HepG2 (cell line): ENCODE measurements at regions not wholly inside any gene's neighbourhood (a gene's known extent, or its start where the extent isn't known, plus 50 kb on each side); places are given as distances from the start of the nearest gene placed in this dataset.

Experiments used
- ATAC-seq: fragments of 200-7000 bp; cut with Tn5 transposase; 3 replicates; pipeline ENCODE4 v1.9.1; 2020; ENCODE audit warnings: mild to moderate bottlenecking, moderate library complexity
- BruUV-seq: library from RNA; stranded (reverse); fragments of 400-500 nt; replicated peaks from 2 replicates; lab custom pipeline; 2021; lab: Mats Ljungman, UMichigan
- CTCF ChIA-PET: fragments of 300-600 bp; formaldehyde crosslinking; extraction: SDS; loops from one replicate; lab custom pipeline; 2021; ENCODE audit warnings: low total read pairs, inconsistent platforms, low intra/inter-chr PET ratio; lab: Yijun Ruan, JAX
- POLR2A ChIA-PET: fragments of 350-600 bp; sonication (Branson Sonifier 250); formaldehyde crosslinking; loops from one replicate; lab custom pipeline; 2020; ENCODE audit warnings: antibody characterized with exemption, inconsistent platforms; lab: Yijun Ruan, JAX
- DNase-seq: peaks from one replicate; pipeline ENCODE4 v3.0.0-alpha.2; 2015; ENCODE audit warnings: low spot score
- FAIRE-seq: peaks from 3 replicates; lab custom pipeline; 2011; peaks lifted over from hg19 to GRCh38; lab: Jason Lieb, UNC
- H2AFZ ChIP-seq: one replicate; pipeline ENCODE4 v1.6.1; 2011; ENCODE audit warnings: low read length, inconsistent platforms
- H3K27ac ChIP-seq: fragments of 300-600 bp; 3 replicates; pipeline ENCODE4 v1.8.0; 2011; ENCODE audit warnings: mixed run types, mild to moderate bottlenecking, mixed read lengths, low read length, inconsistent platforms; ENCODE audit not compliant: insufficient read depth; ENCODE audit errors: extremely low read length
- H3K27me3 ChIP-seq, 2 experiments: fragments of 200-600 bp in 1 of 2; 2 replicates in 1 of 2; 3 replicates in 1 of 2; pipeline versions ENCODE4 v1.6.0 to v1.8.0; 2011; ENCODE audit warnings: low read length in 2 of 2, mild to moderate bottlenecking in 2 of 2, moderate library complexity in 2 of 2, inconsistent platforms in 1 of 2; ENCODE audit not compliant: insufficient read depth in 2 of 2, control insufficient read depth in 1 of 2
- H3K36me3 ChIP-seq, 2 experiments: fragments of 200-600 bp in 1 of 2; replicated peaks in 1 of 2; 2 replicates in 1 of 2; 3 replicates in 1 of 2; pipeline versions ENCODE4 v1.5.1 to v1.8.0; 2011; ENCODE audit warnings: low read length in 2 of 2, inconsistent platforms in 1 of 2; ENCODE audit not compliant: insufficient read depth in 2 of 2, control insufficient read depth in 1 of 2
- H3K4me1 ChIP-seq: 2 replicates; pipeline ENCODE4 v1.5.1; 2012; ENCODE audit warnings: low read length, inconsistent platforms; ENCODE audit not compliant: insufficient read depth
- H3K4me2 ChIP-seq: 2 replicates; pipeline ENCODE4 v1.6.0; 2011; ENCODE audit warnings: low read depth, low read length, inconsistent platforms
- H3K4me3 ChIP-seq, 3 experiments: fragments of 200-600 bp in 1 of 3; sonication (generic), shearing (Covaris generic) in 1 of 3; replicated peaks in 1 of 3; 2 replicates each; pipeline ENCODE4 v1.5.1; 2011 to 2016; ENCODE audit warnings: low read length in 3 of 3, inconsistent platforms in 2 of 3, low read depth in 2 of 3, mild to moderate bottlenecking in 2 of 3, control low read depth in 1 of 3, mixed read lengths in 1 of 3; ENCODE audit not compliant: insufficient read depth in 1 of 3
- H3K79me2 ChIP-seq: one replicate; pipeline ENCODE4 v1.6.1; 2011; ENCODE audit warnings: low read length, inconsistent platforms; ENCODE audit not compliant: insufficient read depth
- H3K9ac ChIP-seq: 2 replicates; pipeline ENCODE4 v1.6.0; 2011; ENCODE audit warnings: mild to moderate bottlenecking, low read depth, low read length, inconsistent platforms; ENCODE audit not compliant: insufficient read depth
- H3K9me3 ChIP-seq: 2 replicates; pipeline ENCODE4 v1.5.1; 2012; ENCODE audit warnings: mild to moderate bottlenecking, low read length
- H4K20me1 ChIP-seq: 2 replicates; pipeline ENCODE4 v1.6.0; 2011; ENCODE audit warnings: inconsistent platforms, mild to moderate bottlenecking, low read length, moderate library complexity; ENCODE audit not compliant: insufficient read depth
- CERS6 ChIP-seq: sonication (generic); formaldehyde crosslinking; IDR thresholded peaks from 2 replicates; pipeline ENCODE4 v1.5.0; 2020; ENCODE audit warnings: missing genetic modification reagents
- FOXK2 ChIP-seq: fragments of 450-650 bp; IDR thresholded peaks from 2 replicates; pipeline ENCODE4 v1.6.1; 2016
- KLF9 ChIP-seq: IDR thresholded peaks from 2 replicates; pipeline ENCODE4 v1.6.1; 2016; ENCODE audit warnings: low read depth
- PCBP1 ChIP-seq: fragments of 200-400 bp; formaldehyde crosslinking; IDR thresholded peaks from 2 replicates; pipeline ENCODE4 v1.6.1; 2017; ENCODE audit warnings: mild to moderate bottlenecking, low read depth, low read length, borderline replicate concordance
- PITX1 ChIP-seq: sonication (generic); formaldehyde crosslinking; IDR thresholded peaks from 2 replicates; pipeline ENCODE4 v1.5.1; 2020; ENCODE audit warnings: mild to moderate bottlenecking, missing genetic modification reagents
- RBM39 ChIP-seq: fragments of 200-400 bp; formaldehyde crosslinking; IDR thresholded peaks from one replicate; pipeline ENCODE4 v1.6.1; 2018; ENCODE audit warnings: antibody characterized with exemption, mild to moderate bottlenecking, low read depth, low read length; ENCODE audit not compliant: poor library complexity, severe bottlenecking
- RFXANK ChIP-seq: IDR thresholded peaks from 2 replicates; pipeline ENCODE4 v1.6.1; 2016
- ZHX2 ChIP-seq, 2 experiments: sonication (generic) in 1 of 2; formaldehyde crosslinking in 1 of 2; IDR thresholded peaks; 2 replicates each; pipeline versions ENCODE4 v1.6.1 to v1.9.0; 2014 to 2022; ENCODE audit warnings: antibody characterized with exemption in 1 of 2, borderline replicate concordance in 1 of 2, inconsistent platforms in 1 of 2, low read depth in 1 of 2, missing genetic modification reagents in 1 of 2
- ZNF232 ChIP-seq: sonication (generic); formaldehyde crosslinking; IDR thresholded peaks from 2 replicates; pipeline ENCODE4 v1.4.0; 2020; ENCODE audit warnings: missing genetic modification reagents, borderline replicate concordance
- ZNF441 ChIP-seq: sonication (generic); formaldehyde crosslinking; IDR thresholded peaks from 2 replicates; pipeline ENCODE4 v1.7.0; 2021; ENCODE audit warnings: missing genetic modification reagents, borderline replicate concordance
- ZNF572 ChIP-seq: sonication (generic); formaldehyde crosslinking; IDR thresholded peaks from 2 replicates; pipeline ENCODE4 v1.5.1; 2020; ENCODE audit warnings: mild to moderate bottlenecking, missing genetic modification reagents
- ZNF609 ChIP-seq: sonication (generic); formaldehyde crosslinking; IDR thresholded peaks from 2 replicates; pipeline ENCODE4 v1.4.0; 2020; ENCODE audit warnings: mild to moderate bottlenecking, missing genetic modification reagents, borderline replicate concordance
- WGBS: methylation state at CpG from one replicate; pipeline ENCODE4 v1.1.6; 2017; ENCODE audit warnings: low lambda C conversion rate; 5-methylcytosine and 5-hydroxymethylcytosine counted together
- in situ Hi-C: cut with HindIII; loops from 2 replicates; pipeline ENCODE4 v1.10.0; 2017; ENCODE audit warnings: low pct_unique_long_range_greater_than_20kb; ENCODE audit not compliant: extremely low pct_ligation_motif_present
- intact Hi-C: fragments of 100-400 bp; cut with micrococcal nuclease; formaldehyde crosslinking; loops from one replicate; pipeline ENCODE4 v1.10.0; 2022; ENCODE audit not compliant: unreplicated experiment

GRCh38 chr2:7420530-7420929 is 503.3 kb downstream of the RNF144A start (continued):
- TF ChIP-seq ZNF609 (no peak), KLF9 (no peak)
- TF ChIP-seq, all 625 proteins: peak for 0

GRCh38 chr2:7424481-7424880 is 507.3 kb downstream of the RNF144A start:
- H3K27me3 ChIP-seq: peaks cover 0 to 14% of the 10 kb centered on the region in 2 experiments; a peak in 2 of 5 replicates
- H3K4me2 ChIP-seq: no peak overlapping the region
- no peaks in the 10 kb centered on the region for H3K79me2 ChIP-seq
- H3K27ac ChIP-seq: no peak overlapping the region
- no peak overlapping the region for H3K4me3 ChIP-seq
- ChIA-PET POLR2A (no interaction called here), CTCF (no interaction called here)
- no peak for FAIRE-seq
- H3K4me1 ChIP-seq: no peaks in the 10 kb centered on the region
- no peak for ATAC-seq
- no peak overlapping the region for H2AFZ ChIP-seq
- no peaks in the 10 kb centered on the region for H3K9me3 ChIP-seq
- no peaks in the 10 kb centered on the region for H3K36me3 ChIP-seq
- BruUV-seq: no TSS peak
- in situ Hi-C loops (no loop called here), intact Hi-C loops (loop anchor here (5.0 kb wide), 1 partner anchor 1478 kb away; no protein-coding TSS in a partner anchor)
- WGBS: 16% methylated on average over 4 of the region's 4 CpGs
- H3K9ac ChIP-seq: no peak overlapping the region
- no peaks in the 10 kb centered on the region for H4K20me1 ChIP-seq
- no peak for DNase-seq
- TF ChIP-seq PCBP1 (no peak), CERS6 (CRISPR knock-in tag) (no peak), ZNF572 (CRISPR knock-in tag) (no peak), ZNF441 (CRISPR knock-in tag) (no peak), ZHX2 (IDR thresholded peaks at IDR 0.05; ENCODE audit: low read depth) (no peak), ZHX2 (CRISPR knock-in tag; IDR thresholded peaks at IDR 0.05; ENCODE audit: borderline replicate concordance) (no peak), RBM39 (no peak), PITX1 (CRISPR knock-in tag) (no peak), ZNF232 (CRISPR knock-in tag) (no peak), RFXANK (CRISPR knock-in tag) (no peak), FOXK2 (no peak)
